ENCODE measurements at regions not wholly inside any gene's neighbourhood (a gene's known extent, or its start where the extent isn't known, plus 50 kb on each side); places are given as distances from the start of the nearest gene placed in this dataset.
"Not testable (repeated sequence)": the region's sequence is repeated elsewhere in the genome, so short reads cannot be mapped to it uniquely, and the experiment has no call there.

- no peak for DNase-seq (ENCODE audit: insufficient read length, low spot score)
- FAIRE-seq = no peak
Measured at GRCh38 chr11:15825976-15826650, 530.2 kb downstream of the SOX6 start.

GRCh38 chr11:15826826-15827225 is 529.5 kb downstream of the SOX6 start:
- DNase-seq (ENCODE audit: insufficient read length, low spot score) (no peak), FAIRE-seq (no peak)

GRCh38 chr11:15828215-15828853 is 528.0 kb downstream of the SOX6 start:
- DNase-seq (ENCODE audit: insufficient read length, low spot score) (no peak), FAIRE-seq (no peak)

GRCh38 chr11:15829312-15829711 is 527.0 kb downstream of the SOX6 start:
- FAIRE-seq (no peak), DNase-seq (ENCODE audit: insufficient read length, low spot score) (no peak)

- FAIRE-seq = no peak
- no peak for DNase-seq (ENCODE audit: insufficient read length, low spot score)
Measured at GRCh38 chr11:15830741-15831428, 525.5 kb downstream of the SOX6 start.

- no peak for FAIRE-seq
- DNase-seq (ENCODE audit: insufficient read length, low spot score) = no peak
Measured at GRCh38 chr11:15835788-15836411, 520.4 kb downstream of the SOX6 start.

GRCh38 chr11:15836795-15837194 is 519.6 kb downstream of the SOX6 start:
- DNase-seq (ENCODE audit: insufficient read length, low spot score) (no peak), FAIRE-seq (no peak)

DNA sequence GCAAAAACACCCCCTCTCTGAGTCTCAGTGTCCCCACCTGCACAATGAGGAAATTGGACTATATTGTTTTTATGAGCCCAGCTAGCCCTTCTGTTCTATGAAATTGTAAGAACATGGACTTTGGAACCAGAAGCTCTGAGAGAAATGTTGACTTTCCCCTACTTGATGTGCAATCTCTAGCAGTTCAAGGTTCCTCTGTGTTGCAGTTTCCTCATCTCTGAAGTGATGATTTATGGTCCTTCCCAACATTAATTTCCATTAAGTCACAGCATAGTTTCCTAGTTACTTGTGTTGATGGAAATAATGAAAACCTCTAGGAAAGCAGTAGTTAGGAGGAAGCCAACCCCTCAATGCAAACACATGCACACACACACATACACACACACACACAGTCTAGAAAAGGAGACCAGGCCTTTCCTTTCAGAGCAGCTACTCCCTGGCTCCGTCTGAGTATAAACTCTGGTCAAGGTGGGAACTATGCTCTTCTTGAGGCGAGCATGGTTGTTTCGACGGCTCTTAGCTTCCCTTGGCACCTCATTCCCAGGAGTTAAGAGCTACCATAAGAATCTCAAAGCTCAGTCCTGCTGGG is 518.4 kb downstream of the SOX6 start:
- no peak for DNase-seq (ENCODE audit: insufficient read length, low spot score)
- no peak for FAIRE-seq

DNA sequence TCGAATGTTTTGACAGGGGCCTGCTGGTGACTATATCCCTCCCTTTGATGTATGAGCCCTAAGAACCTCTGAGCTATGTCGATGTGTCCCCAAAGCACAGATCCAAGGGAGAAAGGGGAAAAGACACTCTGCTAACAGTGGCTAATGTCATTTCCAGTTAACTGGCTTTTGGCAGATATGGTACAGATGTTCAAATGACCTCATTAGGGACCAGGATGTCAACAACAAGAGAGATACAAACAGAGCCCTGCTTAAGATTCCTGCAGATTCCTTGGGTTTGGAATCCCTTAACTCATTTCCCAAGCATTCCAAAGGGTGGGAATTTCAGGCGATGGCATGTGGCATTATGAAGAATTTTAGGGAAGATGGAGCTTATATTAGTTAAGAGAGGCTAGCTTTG is 517.3 kb downstream of the SOX6 start:
- no peak for DNase-seq (ENCODE audit: insufficient read length, low spot score)
- no peak for FAIRE-seq

DNA sequence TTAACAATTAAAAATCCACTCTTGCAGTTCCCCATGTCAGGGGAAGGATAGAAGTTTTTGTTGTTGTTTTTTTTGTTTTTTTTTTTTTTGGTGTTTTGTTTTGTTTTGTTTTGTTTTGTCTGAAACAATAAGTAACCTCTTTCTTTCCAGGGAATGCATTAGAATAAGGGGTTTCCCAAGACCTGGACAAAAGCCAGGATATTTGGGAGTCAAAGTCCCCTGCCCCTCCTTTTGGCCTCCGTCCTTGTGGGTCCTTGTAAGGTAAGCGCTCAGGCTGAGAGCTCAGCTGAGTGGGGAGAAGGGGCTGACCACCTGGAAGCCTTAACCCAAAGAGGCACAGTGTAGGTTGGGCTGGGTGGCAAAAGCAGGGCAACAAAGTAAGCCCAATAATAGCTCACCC is 515.4 kb downstream of the SOX6 start:
- FAIRE-seq (no peak), DNase-seq (ENCODE audit: insufficient read length, low spot score) (no peak)

GRCh38 chr11:15841931-15842740 is 514.2 kb downstream of the SOX6 start:
- FAIRE-seq (no peak), DNase-seq (ENCODE audit: insufficient read length, low spot score) (no peak)

DNA sequence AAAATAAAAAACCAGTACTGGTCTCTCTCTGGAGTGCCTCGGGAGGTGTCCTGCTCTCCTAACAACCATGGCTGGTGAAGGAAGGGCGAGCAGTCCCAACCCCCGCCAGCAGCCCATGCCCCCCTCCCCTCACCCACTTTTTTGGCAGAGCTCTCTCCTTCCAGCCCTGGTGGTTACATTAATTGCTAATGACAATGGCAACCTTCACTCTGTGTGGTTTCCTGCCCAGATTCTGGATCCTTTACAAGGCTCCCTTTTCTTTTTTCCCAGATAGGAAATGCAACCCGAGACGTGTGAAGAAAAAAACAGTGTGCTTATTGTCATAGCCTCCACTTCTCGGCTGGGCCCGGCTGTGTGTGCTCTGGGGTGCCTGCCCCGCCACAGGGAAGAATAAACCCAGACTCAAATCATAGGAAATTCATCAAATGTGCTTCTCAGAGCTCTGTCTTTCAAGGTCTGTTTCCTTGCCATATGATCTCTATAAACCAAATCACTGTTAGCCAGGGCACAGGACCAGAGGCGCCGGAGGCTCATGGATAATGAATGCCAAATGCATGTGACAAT is 513.0 kb downstream of the SOX6 start:
- DNase-seq (ENCODE audit: insufficient read length, low spot score) (no peak), FAIRE-seq (no peak)

DNA sequence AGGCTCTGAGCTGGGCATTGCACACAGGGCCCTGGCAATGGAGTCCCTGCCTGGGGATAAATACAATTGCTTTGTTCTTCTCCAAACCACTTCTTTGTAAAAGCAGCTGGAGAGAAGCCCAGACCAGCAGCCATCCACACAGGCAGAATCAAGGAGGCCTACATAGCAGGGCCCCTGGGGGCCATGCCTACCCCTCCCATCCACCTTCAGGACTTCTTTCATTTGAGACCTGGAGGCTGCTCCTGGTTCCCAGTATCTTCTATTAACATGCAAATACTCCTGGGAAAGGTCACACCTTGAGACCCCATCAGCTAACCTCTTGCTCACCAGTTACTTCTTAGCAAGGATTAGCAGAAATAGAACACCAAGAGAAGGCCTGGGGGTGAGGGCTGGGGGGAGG is 511.1 kb downstream of the SOX6 start:
- FAIRE-seq (no peak), DNase-seq (ENCODE audit: insufficient read length, low spot score) (no peak)

GRCh38 chr11:15848631-15849168 is 507.6 kb downstream of the SOX6 start:
- DNase-seq (ENCODE audit: insufficient read length, low spot score) (no peak), FAIRE-seq (no peak)

DNA sequence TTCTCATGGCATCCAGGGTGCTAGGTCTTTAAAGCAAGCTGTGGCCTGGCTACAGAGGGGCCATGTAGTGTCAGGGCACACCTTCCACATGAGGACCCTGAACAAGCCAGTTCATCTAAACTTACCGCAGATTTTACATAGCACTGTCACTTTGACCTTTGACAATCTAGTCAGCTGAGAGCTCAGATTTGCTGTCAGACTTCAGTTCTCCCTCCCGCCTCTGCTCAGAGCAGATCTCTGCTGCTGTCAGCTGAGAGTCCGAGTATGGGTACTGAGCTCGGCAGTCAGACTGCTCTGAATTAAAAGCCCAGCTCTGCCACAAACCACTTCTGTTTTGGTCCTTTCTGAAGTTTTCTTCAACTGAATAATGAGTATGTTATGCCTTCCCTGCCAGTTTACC is 507.1 kb downstream of the SOX6 start:
- FAIRE-seq (no peak), DNase-seq (ENCODE audit: insufficient read length, low spot score) (no peak)

DNA sequence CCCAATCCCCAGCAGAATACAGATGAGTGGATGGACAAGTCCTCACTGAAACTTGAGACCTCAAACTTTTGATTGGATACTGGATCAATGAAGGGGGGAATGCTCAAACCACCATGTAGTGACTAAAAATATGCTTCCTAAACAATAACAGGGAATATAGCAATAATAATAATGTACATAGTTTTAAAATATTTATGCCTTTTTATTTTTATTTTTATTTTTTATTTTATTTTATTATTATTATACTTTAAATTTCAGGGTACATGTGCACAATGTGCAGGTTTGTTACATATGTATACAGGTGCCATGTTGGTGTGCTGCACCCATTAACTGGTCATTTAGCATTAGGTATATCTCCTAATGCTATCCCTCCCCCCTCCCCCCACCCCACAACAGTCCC is 506.0 kb downstream of the SOX6 start:
- DNase-seq (ENCODE audit: insufficient read length, low spot score); FAIRE-seq: not testable (repeated sequence)

- DNase-seq (ENCODE audit: insufficient read length, low spot score) (no peak), FAIRE-seq (no peak)
Measured at GRCh38 chr11:15851051-15851498, 505.3 kb downstream of the SOX6 start.

DNA sequence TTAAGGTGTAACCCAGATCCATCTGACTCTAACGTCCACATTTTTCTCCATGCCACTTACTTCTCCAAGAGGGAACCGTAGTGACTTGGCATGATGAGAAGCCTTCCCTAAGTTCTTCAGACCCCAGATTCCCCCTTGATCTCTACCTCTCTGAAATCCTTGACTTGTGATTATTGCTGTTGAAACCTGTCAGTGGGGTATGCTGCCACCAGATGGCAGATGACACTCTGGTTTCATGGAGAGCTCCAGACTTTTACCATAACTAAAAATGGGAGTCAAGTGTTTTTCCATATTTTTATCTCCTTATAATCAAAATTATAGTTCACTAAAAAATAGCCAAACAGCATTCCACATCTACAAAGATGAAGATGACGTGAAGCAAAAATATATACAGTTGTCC is 504.2 kb downstream of the SOX6 start:
- no peak for DNase-seq (ENCODE audit: insufficient read length, low spot score)
- FAIRE-seq = no peak

- DNase-seq (ENCODE audit: insufficient read length, low spot score) (no peak), FAIRE-seq (no peak)
Measured at GRCh38 chr11:15854245-15854644, 502.1 kb downstream of the SOX6 start.

DNA sequence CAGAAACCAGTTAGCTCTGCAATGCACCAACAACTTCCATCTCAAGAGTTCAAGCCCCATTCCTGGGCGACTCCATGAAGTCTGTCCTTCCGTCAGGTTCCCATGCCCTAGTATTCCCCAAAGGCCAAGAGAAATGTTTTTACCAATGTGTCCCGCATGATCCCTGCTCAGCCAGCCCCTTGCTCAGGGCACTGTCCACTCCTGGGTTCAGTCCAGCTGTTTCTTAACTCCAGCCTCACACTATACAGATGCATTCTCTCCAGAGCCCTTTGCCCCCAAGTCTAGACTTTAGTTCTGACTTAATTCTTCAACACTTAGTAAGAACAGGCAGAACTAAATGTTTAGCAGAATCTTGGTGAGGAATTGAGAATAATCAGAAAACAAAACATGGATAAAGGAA is 497.5 kb downstream of the SOX6 start:
- DNase-seq (ENCODE audit: insufficient read length, low spot score) (no peak), FAIRE-seq (no peak)

All from GM19239 (cell line).